Vagina (tissue), 2 donors: ENCODE measurements at regions not wholly inside any gene's neighbourhood (a gene's known extent, or its start where the extent isn't known, plus 50 kb on each side); places are given as distances from the start of the nearest gene placed in this dataset.

ENCODE experiments used
- CTCF ChIP-seq, 3 experiments: fragments of 450-650 bp in 2 of 3; fragments of 200-600 bp in 1 of 3; sonication (generic) in 1 of 3; IDR thresholded peaks; one replicate each; pipeline ENCODE4 v1.5.1; 2017 to 2019; ENCODE audit warnings: antibody characterized with exemption in 3 of 3, mild to moderate bottlenecking in 2 of 3, moderate library complexity in 2 of 3
- POLR2A ChIP-seq, 2 donors: fragments of 450-650 bp; IDR thresholded peaks; one replicate each; pipeline ENCODE4 v1.6.1; 2017; ENCODE audit warnings: antibody characterized with exemption in 2 of 2, mild to moderate bottlenecking in 2 of 2, moderate library complexity in 2 of 2
- POLR2AphosphoS5 ChIP-seq, 2 donors: sonication (generic); formaldehyde crosslinking; IDR thresholded peaks; one replicate each; pipeline ENCODE4 v1.9.0; 2017; ENCODE audit warnings: antibody characterized with exemption in 2 of 2, mild to moderate bottlenecking in 2 of 2, low read depth in 1 of 2; ENCODE audit not compliant: insufficient read depth in 1 of 2

GRCh38 chr14:94897561-94897960, 127.6 kb upstream of the GSC start:
- TF ChIP-seq CTCF (IDR thresholded peaks at IDR 0.05): no peak
- no peak for TF ChIP-seq POLR2AphosphoS5 (IDR thresholded peaks at IDR 0.05; ENCODE audit: insufficient read depth in 1 of 2, low read depth in 1 of 2)
- TF ChIP-seq POLR2A (IDR thresholded peaks at IDR 0.05): no peak
